ENCODE measurements at regions not wholly inside any gene's neighbourhood (a gene's known extent, or its start where the extent isn't known, plus 50 kb on each side); places are given as distances from the start of the nearest gene placed in this dataset.

DNA sequence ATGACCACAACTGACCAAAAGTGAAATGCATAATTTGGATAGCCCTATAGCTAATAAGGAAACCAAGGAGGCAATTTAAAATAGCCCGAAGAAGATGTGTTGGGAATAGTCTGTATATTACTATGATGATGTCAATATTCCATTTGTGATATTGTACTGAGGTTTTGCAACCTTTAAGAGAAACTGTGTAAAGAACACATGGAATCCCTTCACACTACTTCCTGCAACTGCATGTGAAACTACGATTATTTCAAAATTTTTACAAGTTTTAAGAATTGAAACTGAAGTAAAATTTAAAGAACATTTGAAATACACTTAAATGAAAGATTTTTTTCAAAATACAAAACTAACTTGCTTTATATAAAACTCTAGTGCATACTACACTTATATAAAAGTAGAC is 504.3 kb upstream of the ID2 start:
- DNase-seq (ENCODE audit: low read depth in 4 of 4, low spot score in 3 of 4) = no peak

DNA sequence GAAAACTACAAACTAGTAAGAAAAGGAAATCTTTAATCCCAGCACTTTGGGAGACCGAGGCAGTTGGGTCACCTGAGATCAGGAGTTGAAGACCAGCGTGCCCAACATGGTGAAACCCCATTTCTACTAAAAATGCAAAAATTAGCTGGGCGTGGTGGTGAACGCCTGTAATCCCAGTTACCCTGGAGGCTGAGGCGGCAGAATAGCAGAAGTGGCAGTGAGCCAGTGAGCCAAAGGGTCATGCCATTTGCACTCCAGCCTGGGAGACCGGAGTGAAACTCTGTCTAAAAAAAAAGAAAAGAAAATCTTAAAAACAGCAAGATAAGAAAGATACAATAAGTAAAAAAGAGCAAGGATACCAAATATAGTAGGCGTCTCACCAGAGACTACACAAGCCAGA is 502.9 kb upstream of the ID2 start:
- DNase-seq (ENCODE audit: low read depth in 4 of 4, low spot score in 3 of 4) = no peak

DNA sequence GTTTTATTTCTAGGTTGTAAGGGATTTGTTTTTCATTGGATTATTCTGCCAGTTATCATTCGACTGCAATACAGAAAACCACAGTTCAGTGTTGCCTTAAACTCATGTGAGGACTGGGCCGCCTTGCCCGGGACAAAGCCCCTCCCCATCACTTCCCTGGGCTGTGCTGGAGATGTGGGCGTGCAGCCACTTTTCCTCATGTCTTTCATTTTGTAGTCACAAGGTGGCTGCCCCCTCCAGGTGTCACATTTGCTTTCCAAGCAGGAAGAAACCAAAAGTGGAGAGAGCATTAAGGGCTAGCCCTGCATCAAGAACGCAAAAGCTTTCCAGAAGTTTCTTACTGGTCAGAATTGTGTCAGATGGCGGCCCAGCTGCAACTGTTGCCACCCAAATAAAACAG is 492.5 kb upstream of the ID2 start:
- DNase-seq (ENCODE audit: low read depth in 4 of 4, low spot score in 3 of 4) = no peak

DNA sequence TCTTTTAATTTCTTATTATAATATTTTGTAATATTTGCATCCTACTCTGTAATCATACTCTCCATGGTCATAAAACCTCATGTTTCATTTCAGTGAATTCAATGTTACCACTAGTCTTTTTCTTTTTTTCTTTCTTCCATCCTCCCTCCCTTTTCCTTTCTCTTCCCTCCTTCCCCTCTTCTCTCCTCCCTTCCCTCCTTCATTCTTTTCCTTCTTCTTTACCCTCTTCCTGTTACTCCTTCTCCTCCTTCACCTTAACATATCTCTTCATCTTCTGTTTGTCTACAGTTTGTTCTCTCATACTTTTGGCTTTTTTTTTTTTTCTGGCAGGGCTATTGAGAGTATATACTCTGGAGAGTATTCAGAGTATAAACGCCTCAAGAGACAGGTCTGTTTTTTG is 491.6 kb upstream of the ID2 start:
- DNase-seq (ENCODE audit: low read depth in 4 of 4, low spot score in 3 of 4) = no peak

DNA sequence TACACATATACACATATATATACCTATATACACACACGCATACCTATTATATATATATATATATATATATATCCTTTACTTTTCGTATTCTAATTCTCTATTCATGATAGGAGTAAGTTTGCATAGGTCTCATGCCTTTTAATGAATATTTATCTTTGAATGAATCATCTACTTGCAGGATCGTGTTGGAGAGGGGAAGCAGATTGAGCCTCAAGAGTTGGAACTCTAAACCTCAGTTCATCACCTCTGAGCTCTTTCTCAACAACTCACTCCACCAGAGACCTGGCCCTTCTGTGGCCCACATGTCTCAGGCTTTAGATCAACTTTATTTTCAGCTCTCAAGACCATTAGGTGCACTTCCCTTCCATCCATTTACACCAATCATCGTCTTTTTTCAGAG is 490.4 kb upstream of the ID2 start:
- DNase-seq (ENCODE audit: low read depth in 4 of 4, low spot score in 3 of 4) = no peak

DNA sequence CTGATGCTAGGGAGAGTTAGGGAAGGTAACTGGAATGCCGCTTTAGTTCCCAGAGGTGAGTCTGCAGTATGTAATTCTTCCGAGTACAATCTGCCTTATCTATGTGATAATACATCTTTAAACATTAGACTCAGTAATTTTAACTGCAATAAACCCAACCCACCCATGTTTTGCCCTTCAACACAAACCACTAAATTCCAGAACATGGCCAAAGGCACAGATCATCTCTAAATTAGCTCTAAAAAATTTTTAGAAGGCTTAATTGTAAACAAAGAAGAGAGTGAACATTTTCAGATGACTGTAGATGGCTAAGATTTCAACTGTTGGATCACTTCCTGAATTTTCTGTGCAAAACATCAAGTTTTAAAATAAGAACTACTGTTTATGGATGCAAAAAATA is 488.7 kb upstream of the ID2 start:
- DNase-seq (ENCODE audit: low read depth in 4 of 4, low spot score in 3 of 4) = no peak

DNA sequence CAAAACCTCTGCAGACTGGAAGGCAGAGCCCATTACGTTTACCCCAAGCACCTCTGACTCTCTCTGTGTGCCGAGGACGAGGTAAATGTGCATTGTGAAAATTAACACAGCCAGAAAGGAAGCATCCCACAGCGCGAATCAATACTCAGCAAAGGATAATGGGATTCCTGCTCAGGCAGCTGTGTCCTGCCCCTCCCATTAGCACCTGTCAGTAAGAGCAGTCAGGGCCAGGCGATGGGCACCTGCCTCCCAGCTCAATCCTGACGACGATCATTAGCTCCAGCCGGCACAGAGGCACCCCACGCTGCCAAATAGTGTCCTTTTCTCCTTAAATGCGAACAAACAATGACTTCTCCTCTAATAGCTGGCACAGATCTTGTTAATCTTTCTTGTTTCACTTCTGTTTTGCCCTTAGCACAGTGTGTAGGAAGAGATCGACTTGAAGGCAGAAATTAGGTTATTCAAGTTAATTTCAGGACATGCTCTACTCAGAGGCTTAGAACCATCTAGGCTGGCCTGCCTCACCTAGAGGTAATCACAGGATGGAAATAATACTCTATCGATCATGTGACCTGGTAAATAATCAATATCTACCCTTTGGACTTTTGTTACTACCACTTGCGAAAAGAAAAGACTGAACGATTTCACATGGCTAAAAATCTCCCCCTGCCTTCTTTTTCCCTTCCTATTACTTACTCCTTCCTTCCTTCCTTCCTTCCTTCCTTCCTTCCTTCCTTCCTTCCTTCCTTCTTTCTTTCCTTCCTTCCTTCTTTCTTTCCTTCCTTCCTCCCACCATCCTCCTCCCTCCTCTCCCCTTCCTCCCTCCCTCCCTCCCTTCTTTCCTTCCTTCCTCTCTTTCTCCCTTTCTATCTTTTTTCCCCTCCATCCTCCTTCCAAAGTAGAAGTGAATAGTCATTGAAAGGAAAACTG is 487.9 kb upstream of the ID2 start:
- no peak for DNase-seq (ENCODE audit: low read depth in 4 of 4, low spot score in 3 of 4)

DNA sequence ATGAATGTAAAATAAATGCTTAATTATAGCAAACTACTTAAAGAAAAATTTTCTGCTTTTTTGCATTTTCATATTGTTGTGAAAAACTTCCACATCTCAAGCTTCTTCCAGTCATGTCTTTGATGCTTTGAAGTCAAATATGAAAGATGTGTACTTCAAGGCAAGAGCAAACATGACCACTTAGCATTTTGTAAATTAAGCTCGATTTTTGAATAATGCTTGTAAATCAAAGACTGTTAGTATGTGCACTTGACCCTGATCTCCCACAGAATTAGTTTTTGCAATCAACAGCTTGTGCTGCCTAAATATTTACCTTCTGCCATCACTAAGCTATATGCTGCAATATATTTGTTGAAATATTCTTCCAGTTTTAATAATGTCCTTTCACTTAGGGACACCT is 486.1 kb upstream of the ID2 start:
- no peak for DNase-seq (ENCODE audit: low read depth in 4 of 4, low spot score in 3 of 4)

DNA sequence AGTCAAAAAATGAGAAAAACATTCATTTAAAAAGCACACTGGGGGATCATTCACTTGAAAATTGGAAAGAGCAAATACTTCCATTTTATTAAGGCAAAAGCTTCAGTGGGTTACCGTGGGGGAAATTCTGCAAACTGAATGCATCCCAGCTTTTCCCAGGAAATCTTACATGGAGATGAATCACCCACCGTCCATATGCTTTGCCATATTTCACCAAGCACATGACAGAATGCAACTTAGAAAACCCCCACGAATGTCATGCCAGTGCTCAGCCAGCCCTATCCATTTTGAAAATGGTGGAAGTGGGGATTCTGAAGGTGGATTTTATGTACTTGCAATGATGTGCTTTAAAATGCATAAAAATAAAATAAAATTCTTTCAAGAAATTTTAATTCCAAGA is 485.5 kb upstream of the ID2 start:
- no peak for DNase-seq (ENCODE audit: low read depth in 4 of 4, low spot score in 3 of 4)

DNA sequence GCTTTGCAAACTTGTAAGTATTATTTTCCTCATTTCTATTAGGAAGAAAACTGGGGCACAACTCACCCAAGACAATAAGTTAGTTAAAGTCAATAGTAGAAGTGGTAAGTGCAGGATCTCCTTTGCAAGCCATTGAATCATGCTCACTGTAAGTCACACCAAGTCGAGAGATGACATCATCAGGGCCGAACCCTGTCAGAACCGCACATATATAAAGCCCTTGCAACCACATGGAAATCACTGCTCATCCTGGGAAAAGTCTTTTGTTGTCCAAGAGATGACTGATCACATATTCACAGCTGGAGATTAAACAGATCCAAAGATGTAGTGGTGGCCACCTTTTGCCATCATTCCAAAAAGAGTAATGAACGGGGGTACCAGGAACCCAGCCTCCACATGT is 484.8 kb upstream of the ID2 start:
- no peak for DNase-seq (ENCODE audit: low read depth in 4 of 4, low spot score in 3 of 4)

DNA sequence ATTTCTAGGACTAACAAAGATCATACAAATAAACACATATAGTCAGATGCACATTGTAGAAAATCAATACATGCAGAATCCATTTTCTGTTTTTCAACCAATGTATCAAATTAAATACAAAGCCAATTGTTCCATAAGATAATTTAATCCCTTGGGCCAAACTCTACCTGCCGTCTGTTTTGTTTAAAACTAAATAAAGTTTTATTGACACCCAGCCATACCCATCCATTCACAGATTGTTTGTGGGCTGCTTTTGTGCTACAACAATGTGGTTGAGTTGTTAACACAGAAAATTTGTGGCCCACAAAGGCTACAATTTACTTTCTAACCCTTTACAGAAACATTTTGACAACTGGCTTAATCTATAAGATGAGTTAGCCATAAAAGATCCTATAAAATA is 484.0 kb upstream of the ID2 start:
- DNase-seq (ENCODE audit: low read depth in 4 of 4, low spot score in 3 of 4) = no peak

DNA sequence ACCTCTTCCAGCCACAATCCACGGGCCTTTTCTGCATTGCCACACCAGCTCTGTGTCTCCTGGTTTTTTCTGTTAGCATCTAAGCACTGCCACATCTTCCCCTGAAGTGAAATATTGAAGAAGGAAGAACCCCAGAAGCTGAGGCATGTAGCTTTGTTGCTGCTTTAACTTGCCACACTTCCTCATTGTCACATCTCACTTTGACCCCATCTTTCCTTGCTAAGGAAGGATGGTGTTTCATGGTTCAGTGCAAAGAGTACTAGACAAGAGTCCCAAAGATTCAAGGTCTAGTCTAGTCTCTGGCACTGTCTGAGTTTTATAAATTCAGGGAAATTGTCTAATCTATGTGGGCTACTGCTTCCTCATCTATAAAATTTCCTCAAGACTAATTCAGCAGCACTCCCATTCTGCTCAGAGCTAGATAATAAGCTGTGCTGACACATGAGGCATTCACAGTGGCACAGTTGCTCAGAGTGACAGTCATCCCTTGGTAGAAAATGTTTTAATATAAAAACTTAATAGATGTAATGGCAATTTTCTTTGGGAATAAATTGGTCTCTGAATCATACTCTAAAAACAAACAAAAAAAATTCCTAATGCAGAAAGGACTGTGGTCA is 483.0 kb upstream of the ID2 start:
- no peak for DNase-seq (ENCODE audit: low read depth in 4 of 4, low spot score in 3 of 4)

DNA sequence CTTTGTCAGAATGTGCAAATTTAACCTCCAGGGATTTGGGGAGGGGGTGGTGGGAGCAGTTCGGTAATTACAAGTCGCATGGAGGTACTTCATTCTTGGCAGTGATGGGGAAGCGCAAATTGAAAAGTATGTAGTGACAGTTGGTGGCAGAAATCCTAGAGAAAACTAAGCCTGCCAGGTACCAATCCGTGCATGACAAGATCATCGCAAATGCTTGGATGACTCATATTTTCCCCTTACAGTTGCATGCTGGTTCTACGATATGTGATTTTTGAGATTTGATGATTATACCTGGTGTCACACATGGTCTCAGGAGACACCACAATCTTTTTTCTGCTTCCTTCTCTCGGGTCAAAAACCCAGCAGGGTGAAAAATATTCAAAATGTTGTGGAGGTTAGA is 479.7 kb upstream of the ID2 start:
- DNase-seq (ENCODE audit: low read depth in 4 of 4, low spot score in 3 of 4) = no peak

DNA sequence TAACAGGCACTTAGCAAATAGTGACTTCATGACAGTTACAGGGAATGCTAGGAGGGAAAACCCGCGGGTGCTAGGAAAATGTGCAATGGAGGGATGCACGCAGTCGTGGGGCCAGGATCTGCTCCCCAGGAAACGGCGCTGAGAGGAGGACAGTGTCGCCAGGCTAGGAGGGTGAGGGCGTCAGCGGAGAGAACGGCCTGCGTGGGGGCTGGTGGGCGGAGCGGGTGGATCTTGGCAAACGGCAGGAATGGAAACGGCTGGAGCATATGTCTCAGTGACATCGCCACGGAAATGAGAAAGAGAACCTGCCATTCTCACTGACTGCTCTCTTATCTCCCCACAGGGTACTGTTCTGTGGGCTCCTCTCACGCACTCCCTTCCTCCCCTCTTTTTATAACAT is 478.5 kb upstream of the ID2 start:
- DNase-seq (ENCODE audit: low read depth in 4 of 4, low spot score in 3 of 4) = no peak

DNA sequence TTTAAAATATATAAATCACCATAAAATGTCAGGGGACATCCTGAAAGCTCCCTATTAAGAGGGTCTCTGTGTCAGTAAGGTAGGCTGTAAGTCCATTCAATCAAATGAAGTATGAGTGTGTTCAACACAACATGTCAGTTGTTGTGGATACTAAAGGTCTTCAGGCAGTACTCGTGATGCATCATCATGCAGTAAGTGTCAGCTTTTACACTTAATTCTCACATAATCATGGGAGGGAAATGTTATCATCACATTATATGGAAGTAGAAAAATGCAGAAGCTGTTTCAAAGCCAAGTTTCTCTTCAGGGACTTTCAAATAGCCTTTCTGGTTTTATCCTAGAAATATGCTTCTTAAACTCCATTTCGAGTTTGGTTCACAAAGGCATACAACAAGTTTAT is 477.1 kb upstream of the ID2 start:
- no peak for DNase-seq (ENCODE audit: low read depth in 4 of 4, low spot score in 3 of 4)

DNA sequence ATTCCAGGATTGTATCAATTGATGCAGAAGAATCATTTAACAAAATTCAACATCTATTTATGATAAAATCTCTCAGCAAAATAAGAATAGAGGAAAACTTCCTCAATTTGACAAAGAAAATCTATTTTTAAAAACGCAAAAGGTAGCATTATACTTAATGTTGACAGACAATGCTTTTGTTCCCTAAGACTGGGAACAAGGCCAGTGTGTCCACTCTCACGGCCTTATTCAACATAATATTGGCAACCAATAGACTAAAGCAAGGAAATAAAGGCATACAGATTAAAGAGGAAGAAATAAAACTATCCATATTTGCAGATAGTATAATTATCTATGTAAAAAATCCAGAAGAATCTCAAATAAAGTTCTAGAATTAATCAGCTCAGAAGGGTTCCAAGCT is 472.4 kb upstream of the ID2 start:
- DNase-seq (ENCODE audit: low read depth in 4 of 4, low spot score in 3 of 4) = no peak

DNA sequence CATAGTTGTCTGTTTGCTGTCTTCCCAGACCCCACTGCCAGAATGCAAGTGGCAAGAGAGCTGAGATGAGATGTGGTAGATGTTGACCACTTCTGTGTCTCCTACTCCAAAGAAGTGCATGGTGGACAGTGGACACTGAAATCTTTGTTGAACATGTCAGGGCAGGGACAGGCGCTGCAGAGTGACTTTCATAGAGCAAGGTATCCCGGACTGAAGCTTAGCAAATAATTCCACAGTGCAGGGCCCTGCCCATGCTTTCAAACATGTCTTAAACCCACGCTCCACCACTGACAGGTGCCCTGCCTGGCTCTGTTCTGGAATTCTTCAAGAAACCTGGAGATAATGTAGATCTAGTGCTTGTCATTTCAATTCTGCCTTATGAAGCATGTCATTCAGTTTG is 470.5 kb upstream of the ID2 start:
- DNase-seq (ENCODE audit: low read depth in 4 of 4, low spot score in 3 of 4) = no peak

DNA sequence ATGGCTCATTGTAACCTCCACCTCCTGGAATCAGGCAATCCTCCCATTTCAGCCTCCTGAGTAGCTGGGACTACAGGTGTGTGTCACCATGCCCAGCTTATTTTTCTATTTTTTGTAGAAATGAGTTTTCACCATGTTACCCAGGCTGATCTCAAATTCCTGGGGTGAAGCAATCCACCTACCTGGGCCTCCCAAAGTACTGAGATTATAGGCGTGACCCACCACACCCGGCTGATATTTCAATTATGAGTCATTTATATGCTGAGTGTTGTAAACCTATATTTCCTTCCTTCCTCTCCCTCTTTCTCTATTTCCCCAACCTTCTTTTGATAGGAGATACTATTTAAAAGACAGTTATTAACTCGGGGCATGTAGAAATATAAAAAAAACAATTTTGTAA is 469.6 kb upstream of the ID2 start:
- no peak for DNase-seq (ENCODE audit: low read depth in 4 of 4, low spot score in 3 of 4)

DNA sequence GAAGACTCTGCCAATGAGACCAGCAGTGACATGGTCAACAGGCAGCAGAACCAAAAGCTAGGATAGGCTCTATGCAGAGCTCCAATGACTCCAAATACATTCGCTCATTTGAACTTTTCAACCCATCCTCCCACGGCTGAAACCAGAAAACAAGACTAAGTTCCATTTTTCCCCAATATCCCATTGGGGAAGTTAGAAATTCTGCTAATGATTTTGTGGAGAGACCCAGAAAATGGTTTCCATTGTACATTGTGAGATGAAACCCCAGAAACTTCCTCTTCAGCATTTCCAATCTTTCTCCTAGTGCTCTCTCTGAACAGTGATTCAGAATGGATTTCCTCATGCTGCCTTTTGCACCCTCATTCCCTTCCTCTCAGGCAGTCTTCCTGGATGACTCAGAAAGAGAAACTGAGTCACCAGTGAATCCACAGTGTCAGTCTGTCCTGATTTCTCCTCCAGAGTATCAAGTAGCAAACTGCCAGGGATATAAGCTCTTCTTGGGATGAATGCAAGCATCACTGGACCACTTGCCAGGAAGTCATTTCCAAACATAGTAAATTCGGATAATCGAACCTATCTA is 467.7 kb upstream of the ID2 start:
- DNase-seq (ENCODE audit: low read depth in 4 of 4, low spot score in 3 of 4) = no peak

DNA sequence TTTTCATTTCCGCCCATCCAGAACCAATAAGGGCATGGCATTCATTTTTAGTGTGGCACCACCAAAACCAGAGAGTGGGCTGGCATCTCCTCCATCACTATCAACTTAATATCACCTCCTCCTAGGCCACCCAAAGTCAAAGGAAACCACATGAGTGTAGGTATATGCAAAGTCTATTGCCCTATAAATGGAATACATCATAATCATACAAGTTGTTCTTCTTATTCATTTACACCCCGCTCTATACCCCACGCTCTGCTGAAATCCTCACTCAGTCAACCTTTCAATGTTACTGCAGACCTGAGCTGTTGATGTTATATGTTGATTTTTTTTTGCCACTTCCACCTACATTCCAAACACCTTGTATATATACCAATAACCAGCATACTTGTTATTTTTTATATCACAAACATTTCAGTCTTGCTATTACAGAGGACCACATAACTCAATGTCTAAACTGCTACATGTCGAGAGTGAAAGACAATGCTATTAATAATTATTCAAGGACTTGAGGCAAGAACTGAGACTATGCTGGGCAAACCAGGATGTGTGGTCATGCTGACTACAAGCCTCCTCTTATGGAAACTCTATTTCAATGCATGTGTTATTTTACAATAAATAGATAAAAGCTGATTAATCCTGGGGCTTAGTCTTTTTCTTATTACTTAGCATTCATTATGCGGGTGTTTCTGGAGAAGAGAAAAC is 466.5 kb upstream of the ID2 start:
- no peak for DNase-seq (ENCODE audit: low read depth in 4 of 4, low spot score in 3 of 4)

DNA sequence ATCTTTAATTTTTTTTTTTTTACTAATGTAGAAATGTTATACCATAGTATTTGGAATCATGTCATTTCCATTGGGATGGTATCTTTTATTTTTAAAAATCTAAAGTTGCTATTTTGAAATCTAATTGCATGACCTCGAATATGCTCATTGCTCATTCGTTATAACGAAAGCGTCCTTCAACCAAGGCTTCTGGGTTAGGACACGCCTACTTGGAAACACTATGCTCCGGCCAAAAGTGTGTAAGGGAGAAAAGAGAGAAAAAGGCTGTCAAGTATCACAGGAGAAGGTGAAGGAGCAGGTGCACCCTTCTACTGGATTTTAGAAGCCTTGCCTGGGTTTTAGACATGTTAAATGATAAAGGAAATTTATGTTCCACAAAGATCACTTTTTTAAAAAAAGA is 465.9 kb upstream of the ID2 start:
- no peak for DNase-seq (ENCODE audit: low read depth in 4 of 4, low spot score in 3 of 4)

DNA sequence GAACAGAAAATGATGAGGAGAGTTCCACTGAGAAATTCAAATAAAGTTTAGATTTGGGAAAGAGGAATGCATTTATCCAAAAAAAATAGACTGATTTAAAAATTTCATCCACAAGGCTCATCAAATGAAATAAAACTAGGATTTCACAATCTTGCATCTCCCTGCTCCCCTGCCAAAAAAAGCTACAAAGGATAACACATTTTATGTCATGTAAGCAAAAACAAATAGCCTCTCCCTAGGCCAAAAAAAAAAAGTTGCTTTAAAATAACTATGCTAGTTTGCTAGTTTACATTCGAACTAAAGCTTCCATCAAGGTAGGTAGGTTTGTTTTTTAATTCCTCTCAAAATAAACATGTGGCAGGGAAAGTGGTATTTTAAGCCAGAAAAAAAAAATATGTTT is 465.5 kb upstream of the ID2 start:
- no peak for DNase-seq (ENCODE audit: low read depth in 4 of 4, low spot score in 3 of 4)

Data from right renal pelvis (tissue), 4 donors.